Mammary epithelial cell (primary cell): ENCODE measurements at regions not wholly inside any gene's neighbourhood (a gene's known extent, or its start where the extent isn't known, plus 50 kb on each side); places are given as distances from the start of the nearest gene placed in this dataset.

ENCODE experiments used
- CTCF ChIP-seq, 2 donors: IDR thresholded peaks in 1 of 2; conservative IDR thresholded peaks in 1 of 2; 2 replicates each; pipeline ENCODE4 v1.5.1; 2011 to 2012; ENCODE audit warnings: inconsistent platforms in 2 of 2, low read length in 2 of 2, mild to moderate bottlenecking in 2 of 2, control low read depth in 1 of 2, low read depth in 1 of 2; ENCODE audit not compliant: insufficient read depth in 1 of 2; ENCODE audit errors: extremely low read depth in 1 of 2
- EZH2 ChIP-seq: IDR thresholded peaks from 2 replicates; pipeline ENCODE4 v1.6.1; 2012; ENCODE audit warnings: low read length, inconsistent platforms, borderline replicate concordance

- TF ChIP-seq CTCF (conservative IDR thresholded peaks at IDR 0.05 in 1 of 2, IDR thresholded peaks at IDR 0.05 in 1 of 2; ENCODE audit: extremely low read depth in 1 of 2, insufficient read depth in 1 of 2, low read depth in 1 of 2, low read length in 2 of 2) (no peak), EZH2 (no peak)
These were observed 125.7 kb upstream of the NKX1-1 start for GRCh38 chr4:1531683-1532548.
